Neural cell (in vitro differentiated cells): ENCODE measurements at regions not wholly inside any gene's neighbourhood (a gene's known extent, or its start where the extent isn't known, plus 50 kb on each side); places are given as distances from the start of the nearest gene placed in this dataset.

Experiments
- H2AFZ ChIP-seq: fragments of 200-600, 300-800 bp; sonication (generic), shearing (Covaris generic); 2 replicates; pipeline ENCODE4 v1.6.0; 2014; ENCODE audit warnings: low read depth, mild to moderate bottlenecking, antibody characterized with exemption, low read length, moderate library complexity
- H3F3A ChIP-seq: fragments of 200-600 bp; shearing (Covaris generic); 2 replicates; pipeline ENCODE4 v1.6.1; 2016; ENCODE audit warnings: mild to moderate bottlenecking, moderate library complexity, mixed read lengths, antibody characterized with exemption, low read length; ENCODE audit not compliant: insufficient read depth, poor library complexity, severe bottlenecking
- H3K27ac ChIP-seq: fragments of 200-600, 300-800 bp; sonication (generic), shearing (Covaris generic); 2 replicates; pipeline ENCODE4 v1.5.1; 2014; ENCODE audit warnings: mild to moderate bottlenecking, low read length, moderate library complexity
- H3K27me3 ChIP-seq: fragments of 300-800, 200-600 bp; sonication (generic), shearing (Covaris generic); 2 replicates; pipeline ENCODE4 v1.6.0; 2014; ENCODE audit warnings: mild to moderate bottlenecking, low read depth, low read length, moderate library complexity; ENCODE audit not compliant: insufficient read depth
- H3K36me3 ChIP-seq: fragments of 300-800, 200-600 bp; sonication (generic), shearing (Covaris generic); 2 replicates; pipeline ENCODE4 v1.5.1; 2014; ENCODE audit warnings: mild to moderate bottlenecking, antibody characterized with exemption, low read length, moderate library complexity; ENCODE audit not compliant: insufficient read depth
- H3K4me2 ChIP-seq: fragments of 300-800, 200-600 bp; sonication (generic), shearing (Covaris generic); 2 replicates; pipeline ENCODE4 v1.6.0; 2014; ENCODE audit warnings: mild to moderate bottlenecking, low read length
- H3K4me3 ChIP-seq: fragments of 300-800, 200-600 bp; sonication (generic), shearing (Covaris generic); 2 replicates; pipeline ENCODE4 v1.5.1; 2014; ENCODE audit warnings: mild to moderate bottlenecking, low read length, moderate library complexity
- H3K79me2 ChIP-seq: fragments of 200-600 bp; shearing (Covaris generic); replicated peaks from 2 replicates; pipeline ENCODE4 v1.6.0; 2014; ENCODE audit warnings: mild to moderate bottlenecking, low read length, moderate library complexity; ENCODE audit not compliant: insufficient read depth
- H3K9ac ChIP-seq: fragments of 300-800, 200-600 bp; sonication (generic), shearing (Covaris generic); 2 replicates; pipeline ENCODE4 v1.6.1; 2016; ENCODE audit warnings: mild to moderate bottlenecking, low read length, mixed read lengths
- H3K9me2 ChIP-seq: fragments of 200-600 bp; shearing (Covaris generic); 2 replicates; pipeline ENCODE4 v1.6.1; 2016; ENCODE audit warnings: mild to moderate bottlenecking, low read length, mixed read lengths; ENCODE audit not compliant: insufficient read depth
- H3K9me3 ChIP-seq: fragments of 200-600, 300-800 bp; sonication (generic), shearing (Covaris generic); 2 replicates; pipeline ENCODE4 v1.6.1; 2016; ENCODE audit warnings: mild to moderate bottlenecking, mixed run types, low read length, moderate library complexity, mixed read lengths
- H4K20me1 ChIP-seq: fragments of 200-600 bp; shearing (Covaris generic); 2 replicates; pipeline ENCODE4 v1.6.1; 2016; ENCODE audit warnings: mild to moderate bottlenecking, mixed run types; ENCODE audit not compliant: insufficient read depth
- EP300 ChIP-seq: fragments of 450-650 bp; conservative IDR thresholded peaks from 2 replicates; pipeline ENCODE4 v1.6.1; 2014; ENCODE audit warnings: antibody characterized with exemption, mild to moderate bottlenecking, moderate library complexity; ENCODE audit not compliant: poor library complexity, severe bottlenecking
- EZH2 ChIP-seq: fragments of 200-600, 300-800 bp; shearing (Covaris generic), sonication (generic); IDR thresholded peaks from 2 replicates; pipeline ENCODE4 v1.6.1; 2014; ENCODE audit warnings: antibody characterized with exemption, low read length, borderline replicate concordance, mild to moderate bottlenecking; ENCODE audit not compliant: insufficient read depth, poor library complexity, severe bottlenecking
- MXI1 ChIP-seq: fragments of 450-650 bp; conservative IDR thresholded peaks from 2 replicates; pipeline ENCODE4 v1.6.1; 2014; ENCODE audit warnings: antibody characterized with exemption, mild to moderate bottlenecking; ENCODE audit not compliant: poor library complexity, severe bottlenecking
- POLR2AphosphoS5 ChIP-seq: IDR thresholded peaks from 2 replicates; pipeline ENCODE4 v1.6.1; 2012
- RAD21 ChIP-seq: fragments of 450-650 bp; conservative IDR thresholded peaks from 2 replicates; pipeline ENCODE4 v1.6.1; 2014; ENCODE audit warnings: antibody characterized with exemption, mild to moderate bottlenecking, moderate library complexity
- SMC3 ChIP-seq: fragments of 450-650 bp; conservative IDR thresholded peaks from 2 replicates; pipeline ENCODE4 v1.6.1; 2014; ENCODE audit warnings: antibody characterized with exemption, mild to moderate bottlenecking, moderate library complexity; ENCODE audit not compliant: poor library complexity
- TAF1 ChIP-seq: IDR thresholded peaks from 2 replicates; pipeline ENCODE4 v1.6.1; 2012; ENCODE audit warnings: low read depth
- TF ChIP-seq, protein P1 (sequence below): fragments of 450-650 bp; IDR thresholded peaks from 2 replicates; pipeline ENCODE4 v1.5.1; 2014; ENCODE audit warnings: antibody characterized with exemption, mild to moderate bottlenecking, moderate library complexity; ENCODE audit not compliant: poor library complexity, severe bottlenecking
- TF ChIP-seq, protein P2 (sequence below): IDR thresholded peaks from 2 replicates; pipeline ENCODE4 v1.6.1; 2012; ENCODE audit warnings: borderline replicate concordance

DNA sequence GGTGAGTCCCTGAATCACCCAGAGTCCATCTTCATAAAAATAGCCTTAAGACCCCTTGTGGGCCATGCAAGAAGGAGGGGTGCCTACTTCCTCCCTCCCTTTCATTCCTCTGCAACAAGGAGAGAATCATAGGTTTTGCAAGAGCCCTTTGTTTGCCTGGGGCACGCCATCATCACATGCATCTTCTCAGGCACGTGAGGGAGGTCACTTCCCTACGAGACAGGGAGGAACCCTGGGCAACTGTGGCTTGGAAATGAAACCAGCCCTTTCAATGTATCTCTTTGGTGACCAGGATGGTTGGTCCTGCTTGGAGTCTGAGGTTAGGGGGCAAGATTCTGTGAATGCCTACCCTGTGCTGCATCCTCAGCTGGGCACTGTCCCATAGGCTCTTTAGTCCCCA is 194.8 kb downstream of the MAFB start:
- H3K36me3 ChIP-seq: no peaks in the 10 kb centered on the region

DNA sequence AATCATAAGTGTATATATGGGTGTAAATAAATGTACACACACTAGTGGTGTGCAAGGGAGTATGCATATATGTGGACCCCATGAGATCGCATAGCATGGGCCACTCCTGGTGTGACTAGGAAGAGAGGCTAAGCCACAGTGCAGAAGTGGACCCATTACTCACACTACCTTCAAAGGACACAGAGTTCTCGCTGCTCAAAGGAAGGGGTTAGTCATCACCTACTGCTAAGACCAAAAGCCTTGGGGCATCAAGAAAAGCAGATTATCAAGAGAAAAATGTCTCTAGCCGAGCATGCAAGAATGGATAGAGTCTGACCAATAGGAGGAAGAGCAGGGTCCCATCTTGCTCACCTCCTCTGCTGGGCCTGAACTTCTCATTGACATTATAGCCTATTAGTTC is 195.5 kb downstream of the MAFB start:
- no peaks in the 10 kb centered on the region for H3F3A ChIP-seq
- no peaks in the 10 kb centered on the region for H3K9me3 ChIP-seq
- H2AFZ ChIP-seq: no peak overlapping the region
- H3K4me2 ChIP-seq: no peak overlapping the region
- no peaks in the 10 kb centered on the region for H3K9me2 ChIP-seq
- no peak overlapping the region for H3K4me3 ChIP-seq
- no peaks in the 10 kb centered on the region for H3K27me3 ChIP-seq
- no peaks in the 10 kb centered on the region for H3K79me2 ChIP-seq
- H3K27ac ChIP-seq: no peak overlapping the region
- H3K9ac ChIP-seq: no peak overlapping the region
- H3K36me3 ChIP-seq: no peaks in the 10 kb centered on the region
- TF ChIP-seq POLR2AphosphoS5: no peak
- H4K20me1 ChIP-seq: no peaks in the 10 kb centered on the region

More for the DNA sequence above, 194.8 kb downstream of the MAFB start:
- no peak overlapping the region for H3K4me2 ChIP-seq
- H3K79me2 ChIP-seq: no peaks in the 10 kb centered on the region
- no peak overlapping the region for H3K9ac ChIP-seq
- no peaks in the 10 kb centered on the region for H3K27me3 ChIP-seq
- no peaks in the 10 kb centered on the region for H4K20me1 ChIP-seq
- no peak overlapping the region for H2AFZ ChIP-seq
- H3F3A ChIP-seq: no peaks in the 10 kb centered on the region
- H3K4me3 ChIP-seq: no peak overlapping the region
- no peaks in the 10 kb centered on the region for H3K9me2 ChIP-seq
- TF ChIP-seq MXI1 (no peak), POLR2AphosphoS5 (no peak), RAD21 (no peak), TAF1 (no peak), SMC3 (no peak), EZH2 (no peak), EP300 (no peak)
- TF ChIP-seq, protein P1, sequence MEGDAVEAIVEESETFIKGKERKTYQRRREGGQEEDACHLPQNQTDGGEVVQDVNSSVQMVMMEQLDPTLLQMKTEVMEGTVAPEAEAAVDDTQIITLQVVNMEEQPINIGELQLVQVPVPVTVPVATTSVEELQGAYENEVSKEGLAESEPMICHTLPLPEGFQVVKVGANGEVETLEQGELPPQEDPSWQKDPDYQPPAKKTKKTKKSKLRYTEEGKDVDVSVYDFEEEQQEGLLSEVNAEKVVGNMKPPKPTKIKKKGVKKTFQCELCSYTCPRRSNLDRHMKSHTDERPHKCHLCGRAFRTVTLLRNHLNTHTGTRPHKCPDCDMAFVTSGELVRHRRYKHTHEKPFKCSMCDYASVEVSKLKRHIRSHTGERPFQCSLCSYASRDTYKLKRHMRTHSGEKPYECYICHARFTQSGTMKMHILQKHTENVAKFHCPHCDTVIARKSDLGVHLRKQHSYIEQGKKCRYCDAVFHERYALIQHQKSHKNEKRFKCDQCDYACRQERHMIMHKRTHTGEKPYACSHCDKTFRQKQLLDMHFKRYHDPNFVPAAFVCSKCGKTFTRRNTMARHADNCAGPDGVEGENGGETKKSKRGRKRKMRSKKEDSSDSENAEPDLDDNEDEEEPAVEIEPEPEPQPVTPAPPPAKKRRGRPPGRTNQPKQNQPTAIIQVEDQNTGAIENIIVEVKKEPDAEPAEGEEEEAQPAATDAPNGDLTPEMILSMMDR: no peak
- TF ChIP-seq, protein P2, sequence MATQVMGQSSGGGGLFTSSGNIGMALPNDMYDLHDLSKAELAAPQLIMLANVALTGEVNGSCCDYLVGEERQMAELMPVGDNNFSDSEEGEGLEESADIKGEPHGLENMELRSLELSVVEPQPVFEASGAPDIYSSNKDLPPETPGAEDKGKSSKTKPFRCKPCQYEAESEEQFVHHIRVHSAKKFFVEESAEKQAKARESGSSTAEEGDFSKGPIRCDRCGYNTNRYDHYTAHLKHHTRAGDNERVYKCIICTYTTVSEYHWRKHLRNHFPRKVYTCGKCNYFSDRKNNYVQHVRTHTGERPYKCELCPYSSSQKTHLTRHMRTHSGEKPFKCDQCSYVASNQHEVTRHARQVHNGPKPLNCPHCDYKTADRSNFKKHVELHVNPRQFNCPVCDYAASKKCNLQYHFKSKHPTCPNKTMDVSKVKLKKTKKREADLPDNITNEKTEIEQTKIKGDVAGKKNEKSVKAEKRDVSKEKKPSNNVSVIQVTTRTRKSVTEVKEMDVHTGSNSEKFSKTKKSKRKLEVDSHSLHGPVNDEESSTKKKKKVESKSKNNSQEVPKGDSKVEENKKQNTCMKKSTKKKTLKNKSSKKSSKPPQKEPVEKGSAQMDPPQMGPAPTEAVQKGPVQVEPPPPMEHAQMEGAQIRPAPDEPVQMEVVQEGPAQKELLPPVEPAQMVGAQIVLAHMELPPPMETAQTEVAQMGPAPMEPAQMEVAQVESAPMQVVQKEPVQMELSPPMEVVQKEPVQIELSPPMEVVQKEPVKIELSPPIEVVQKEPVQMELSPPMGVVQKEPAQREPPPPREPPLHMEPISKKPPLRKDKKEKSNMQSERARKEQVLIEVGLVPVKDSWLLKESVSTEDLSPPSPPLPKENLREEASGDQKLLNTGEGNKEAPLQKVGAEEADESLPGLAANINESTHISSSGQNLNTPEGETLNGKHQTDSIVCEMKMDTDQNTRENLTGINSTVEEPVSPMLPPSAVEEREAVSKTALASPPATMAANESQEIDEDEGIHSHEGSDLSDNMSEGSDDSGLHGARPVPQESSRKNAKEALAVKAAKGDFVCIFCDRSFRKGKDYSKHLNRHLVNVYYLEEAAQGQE: no peak
- H3K27ac ChIP-seq: no peak overlapping the region
- no peaks in the 10 kb centered on the region for H3K9me3 ChIP-seq

DNA sequence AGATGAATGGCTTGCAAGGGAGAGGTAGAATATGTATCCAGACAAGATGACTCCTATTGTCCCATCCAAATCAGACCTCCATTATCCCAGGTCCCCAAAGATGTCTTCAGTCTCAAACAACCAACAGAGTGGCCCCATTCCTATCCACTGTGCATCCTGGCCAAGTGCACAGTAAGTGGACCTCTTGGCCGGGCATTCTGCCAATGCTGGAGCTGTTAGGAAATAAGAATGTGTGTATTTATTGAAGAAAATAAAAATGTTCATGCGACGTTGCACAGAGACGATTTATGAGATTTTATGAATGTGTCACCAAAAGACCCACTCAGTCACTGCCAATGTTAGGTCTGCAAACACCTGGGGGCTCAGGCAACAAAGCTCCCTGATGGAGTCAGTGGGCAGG is 196.0 kb downstream of the MAFB start:
- Histone ChIP-seq H3K79me2 (no peaks in the 10 kb centered on the region), H3K9ac (no peak overlapping the region), H2AFZ (no peak overlapping the region), H3K9me3 (no peaks in the 10 kb centered on the region), H3K9me2 (no peaks in the 10 kb centered on the region), H3K36me3 (no peaks in the 10 kb centered on the region), H3K4me2 (no peak overlapping the region), H3K27ac (no peak overlapping the region), H3K27me3 (no peaks in the 10 kb centered on the region), H3F3A (no peaks in the 10 kb centered on the region), H3K4me3 (no peak overlapping the region), H4K20me1 (no peaks in the 10 kb centered on the region)
- no peak for TF ChIP-seq EZH2
- no peak for TF ChIP-seq RAD21
- TF ChIP-seq SMC3: no peak
- no peak for TF ChIP-seq POLR2AphosphoS5
- TF ChIP-seq, protein P2: no peak
- TF ChIP-seq EP300: no peak
- TF ChIP-seq, protein P1: no peak
- TF ChIP-seq TAF1: no peak
- TF ChIP-seq MXI1: no peak
